ENCODE measurements at regions not wholly inside any gene's neighbourhood (a gene's known extent, or its start where the extent isn't known, plus 50 kb on each side); places are given as distances from the start of the nearest gene placed in this dataset.

GRCh38 chr1:67605209-67605780 is 79.7 kb upstream of the GADD45A start:
- H3K36me3 ChIP-seq (ENCODE audit: insufficient read depth, low read length): no peaks in the 10 kb centered on the region
- no peak for TF ChIP-seq POLR2AphosphoS5 (IDR thresholded peaks at IDR 0.05)
- no peak for TF ChIP-seq MXI1 (conservative IDR thresholded peaks at IDR 0.05; ENCODE audit: poor library complexity, severe bottlenecking)
- no peak for TF ChIP-seq EZH2 (IDR thresholded peaks at IDR 0.05; ENCODE audit: borderline replicate concordance, insufficient read depth, low read length, poor library complexity, severe bottlenecking)
- TF ChIP-seq TAF1 (IDR thresholded peaks at IDR 0.05; ENCODE audit: low read depth): no peak
- TF ChIP-seq REST (IDR thresholded peaks at IDR 0.05; ENCODE audit: borderline replicate concordance): no peak
- no peak for TF ChIP-seq CTCF (IDR thresholded peaks at IDR 0.05; ENCODE audit: poor library complexity, severe bottlenecking)
- TF ChIP-seq SMC3 (conservative IDR thresholded peaks at IDR 0.05; ENCODE audit: poor library complexity): no peak
- TF ChIP-seq EP300 (conservative IDR thresholded peaks at IDR 0.05; ENCODE audit: poor library complexity, severe bottlenecking): no peak
- no peak for TF ChIP-seq RAD21 (conservative IDR thresholded peaks at IDR 0.05)
- H3K27me3 ChIP-seq (ENCODE audit: insufficient read depth, low read depth, low read length): no peaks in the 10 kb centered on the region
- H3K9me3 ChIP-seq (ENCODE audit: low read length): no peaks in the 10 kb centered on the region
- H3K4me3 ChIP-seq (ENCODE audit: low read length): no peak overlapping the region
- H3K79me2 ChIP-seq (replicated peaks; ENCODE audit: insufficient read depth, low read length): no peaks in the 10 kb centered on the region
- H3K27ac ChIP-seq (ENCODE audit: low read length): no peak overlapping the region
- no peak overlapping the region for H3K9ac ChIP-seq (ENCODE audit: low read length)
- no peaks in the 10 kb centered on the region for H3K9me2 ChIP-seq (ENCODE audit: insufficient read depth, low read length)
- no peak overlapping the region for H2AFZ ChIP-seq (ENCODE audit: low read depth, low read length)
- H3F3A ChIP-seq (ENCODE audit: insufficient read depth, low read length, poor library complexity, severe bottlenecking): no peaks in the 10 kb centered on the region
- no peak overlapping the region for H3K4me2 ChIP-seq (ENCODE audit: low read length)
- no peaks in the 10 kb centered on the region for H4K20me1 ChIP-seq (ENCODE audit: insufficient read depth)

- Histone ChIP-seq H3K79me2 (replicated peaks; ENCODE audit: insufficient read depth, low read length) (no peaks in the 10 kb centered on the region), H3K27me3 (ENCODE audit: insufficient read depth, low read depth, low read length) (no peaks in the 10 kb centered on the region), H3K4me2 (ENCODE audit: low read length) (no peak overlapping the region), H4K20me1 (ENCODE audit: insufficient read depth) (no peaks in the 10 kb centered on the region), H3K9me3 (ENCODE audit: low read length) (no peaks in the 10 kb centered on the region), H2AFZ (ENCODE audit: low read depth, low read length) (no peak overlapping the region), H3F3A (ENCODE audit: insufficient read depth, low read length, poor library complexity, severe bottlenecking) (no peaks in the 10 kb centered on the region), H3K4me3 (ENCODE audit: low read length) (no peak overlapping the region), H3K9me2 (ENCODE audit: insufficient read depth, low read length) (no peaks in the 10 kb centered on the region), H3K27ac (ENCODE audit: low read length) (no peak overlapping the region), H3K9ac (ENCODE audit: low read length) (no peak overlapping the region), H3K36me3 (ENCODE audit: insufficient read depth, low read length) (no peaks in the 10 kb centered on the region)
- no peak for TF ChIP-seq TAF1 (IDR thresholded peaks at IDR 0.05; ENCODE audit: low read depth)
- no peak for TF ChIP-seq CTCF (IDR thresholded peaks at IDR 0.05; ENCODE audit: poor library complexity, severe bottlenecking)
- no peak for TF ChIP-seq REST (IDR thresholded peaks at IDR 0.05; ENCODE audit: borderline replicate concordance)
- TF ChIP-seq MXI1 (conservative IDR thresholded peaks at IDR 0.05; ENCODE audit: poor library complexity, severe bottlenecking): no peak
- no peak for TF ChIP-seq EZH2 (IDR thresholded peaks at IDR 0.05; ENCODE audit: borderline replicate concordance, insufficient read depth, low read length, poor library complexity, severe bottlenecking)
- TF ChIP-seq EP300 (conservative IDR thresholded peaks at IDR 0.05; ENCODE audit: poor library complexity, severe bottlenecking): no peak
- TF ChIP-seq POLR2AphosphoS5 (IDR thresholded peaks at IDR 0.05): no peak
- TF ChIP-seq SMC3 (conservative IDR thresholded peaks at IDR 0.05; ENCODE audit: poor library complexity): no peak
- TF ChIP-seq RAD21 (conservative IDR thresholded peaks at IDR 0.05): no peak
Observed at GRCh38 chr1:67607286-67607685, 77.7 kb upstream of the GADD45A start.

Measured in neural cell (in vitro differentiated cells).